ENCODE measurements at regions not wholly inside any gene's neighbourhood (a gene's known extent, or its start where the extent isn't known, plus 50 kb on each side); places are given as distances from the start of the nearest gene placed in this dataset.

DNA sequence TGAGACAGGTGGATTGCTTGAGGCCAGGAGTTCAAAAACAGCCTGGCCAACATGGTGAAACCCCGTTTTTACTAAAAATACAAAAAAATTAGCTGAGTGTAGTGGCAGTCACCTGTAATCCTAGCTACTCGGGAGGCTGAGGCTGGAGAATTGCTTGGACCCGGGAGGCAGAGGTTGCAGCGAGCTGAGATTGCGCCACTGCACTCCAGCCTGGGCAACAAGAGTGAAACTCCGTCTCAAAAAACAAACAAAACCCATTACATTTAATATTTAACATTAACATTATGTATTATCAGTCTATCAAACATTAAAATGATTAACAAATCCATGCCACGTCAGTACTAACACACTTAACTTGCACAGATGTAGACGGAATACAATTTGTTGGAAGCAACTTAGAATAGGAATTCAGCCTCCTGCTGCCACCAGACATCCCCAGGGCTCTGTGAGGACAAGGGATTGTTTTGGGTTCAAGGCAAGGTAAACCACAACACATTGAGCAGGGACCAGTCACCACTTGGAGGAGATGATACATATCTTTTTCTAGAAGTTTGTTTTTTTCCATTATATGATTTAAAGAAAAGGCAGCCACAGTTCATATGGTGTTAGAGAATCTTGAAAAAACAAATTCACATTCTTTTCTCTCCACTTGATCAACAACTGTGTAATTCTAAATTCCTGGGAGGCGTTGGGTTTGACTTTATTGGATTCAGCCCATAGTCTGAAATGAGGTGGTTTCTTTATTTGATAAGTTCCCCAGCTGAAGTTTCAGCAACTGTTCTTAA, 104.1 kb upstream of the BASP1 start:
- TF ChIP-seq, protein P1, sequence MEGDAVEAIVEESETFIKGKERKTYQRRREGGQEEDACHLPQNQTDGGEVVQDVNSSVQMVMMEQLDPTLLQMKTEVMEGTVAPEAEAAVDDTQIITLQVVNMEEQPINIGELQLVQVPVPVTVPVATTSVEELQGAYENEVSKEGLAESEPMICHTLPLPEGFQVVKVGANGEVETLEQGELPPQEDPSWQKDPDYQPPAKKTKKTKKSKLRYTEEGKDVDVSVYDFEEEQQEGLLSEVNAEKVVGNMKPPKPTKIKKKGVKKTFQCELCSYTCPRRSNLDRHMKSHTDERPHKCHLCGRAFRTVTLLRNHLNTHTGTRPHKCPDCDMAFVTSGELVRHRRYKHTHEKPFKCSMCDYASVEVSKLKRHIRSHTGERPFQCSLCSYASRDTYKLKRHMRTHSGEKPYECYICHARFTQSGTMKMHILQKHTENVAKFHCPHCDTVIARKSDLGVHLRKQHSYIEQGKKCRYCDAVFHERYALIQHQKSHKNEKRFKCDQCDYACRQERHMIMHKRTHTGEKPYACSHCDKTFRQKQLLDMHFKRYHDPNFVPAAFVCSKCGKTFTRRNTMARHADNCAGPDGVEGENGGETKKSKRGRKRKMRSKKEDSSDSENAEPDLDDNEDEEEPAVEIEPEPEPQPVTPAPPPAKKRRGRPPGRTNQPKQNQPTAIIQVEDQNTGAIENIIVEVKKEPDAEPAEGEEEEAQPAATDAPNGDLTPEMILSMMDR (IDR thresholded peaks at IDR 0.05; ENCODE audit: insufficient read depth, low read length, severe bottlenecking): no peak
- no peak overlapping the region for H3K4me3 ChIP-seq (ENCODE audit: low read depth, low read length)
- DNase-seq (ENCODE audit: low read depth) (no peak), FAIRE-seq (no peak)
- no peaks in the 10 kb centered on the region for H3K36me3 ChIP-seq (ENCODE audit: control insufficient read depth, insufficient read depth, low read length)
- H3K27me3 ChIP-seq (ENCODE audit: control insufficient read depth, insufficient read depth, low read length): no peaks in the 10 kb centered on the region

- DNase-seq (ENCODE audit: low read depth) (peak; percentile 73), FAIRE-seq (no peak)
- TF ChIP-seq, protein P1 (IDR thresholded peaks at IDR 0.05; ENCODE audit: insufficient read depth, low read length, severe bottlenecking): no peak
- Histone ChIP-seq H3K27me3 (ENCODE audit: control insufficient read depth, insufficient read depth, low read length) (no peaks in the 10 kb centered on the region), H3K4me3 (ENCODE audit: low read depth, low read length) (no peak overlapping the region), H3K36me3 (ENCODE audit: control insufficient read depth, insufficient read depth, low read length) (no peaks in the 10 kb centered on the region)
These were observed 103.2 kb upstream of the BASP1 start for GRCh38 chr5:17114233-17114632.

DNA sequence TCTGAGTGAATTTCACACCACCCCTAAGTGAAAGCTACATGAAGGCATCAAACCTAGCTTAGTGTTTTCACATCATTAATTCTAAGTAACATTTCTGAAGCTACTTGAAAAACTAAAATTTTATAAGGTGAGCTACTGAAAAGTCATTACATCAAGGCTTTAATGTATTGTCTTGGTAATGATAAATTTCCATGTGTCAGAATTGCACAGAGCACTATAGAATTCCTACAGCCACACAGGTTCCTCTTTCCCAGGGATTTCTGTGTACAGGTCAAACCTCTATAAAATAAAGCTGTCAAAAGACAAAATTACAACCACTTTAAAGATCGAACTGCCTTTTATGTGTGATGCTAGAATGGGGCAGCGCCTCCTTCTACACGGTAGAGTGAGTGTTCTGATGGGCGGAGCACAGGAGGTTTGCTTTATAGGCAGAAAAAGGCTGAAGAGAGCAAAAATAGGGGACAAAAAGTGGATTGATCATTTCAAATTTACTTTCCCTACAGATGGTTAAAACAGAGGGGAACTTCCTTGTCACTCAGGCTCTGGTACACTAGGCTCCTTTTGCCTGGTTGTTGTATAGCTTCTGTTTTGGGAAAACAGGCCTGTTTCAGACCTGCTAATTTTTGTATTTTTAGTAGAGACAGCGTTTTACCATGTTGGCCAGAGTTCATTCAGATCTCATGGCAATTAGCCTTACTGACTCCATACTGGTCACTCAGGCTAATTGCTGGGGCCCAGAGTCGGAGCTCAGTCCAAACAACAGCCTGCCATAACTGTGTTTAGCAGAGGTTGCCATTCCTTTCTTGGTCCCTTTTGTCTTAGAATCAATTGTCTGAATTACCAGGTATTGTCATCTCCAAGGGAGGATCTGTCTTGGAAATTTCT, 102.5 kb upstream of the BASP1 start:
- TF ChIP-seq, protein P1 (IDR thresholded peaks at IDR 0.05; ENCODE audit: insufficient read depth, low read length, severe bottlenecking): no peak
- DNase-seq (ENCODE audit: low read depth) (no peak), FAIRE-seq (no peak)
- no peaks in the 10 kb centered on the region for H3K27me3 ChIP-seq (ENCODE audit: control insufficient read depth, insufficient read depth, low read length)
- no peaks in the 10 kb centered on the region for H3K36me3 ChIP-seq (ENCODE audit: control insufficient read depth, insufficient read depth, low read length)
- H3K4me3 ChIP-seq (ENCODE audit: low read depth, low read length): no peak overlapping the region

- no peaks in the 10 kb centered on the region for H3K27me3 ChIP-seq (ENCODE audit: control insufficient read depth, insufficient read depth, low read length)
- DNase-seq (ENCODE audit: low read depth) (no peak), FAIRE-seq (no peak)
- no peaks in the 10 kb centered on the region for H3K36me3 ChIP-seq (ENCODE audit: control insufficient read depth, insufficient read depth, low read length)
- TF ChIP-seq, protein P1 (IDR thresholded peaks at IDR 0.05; ENCODE audit: insufficient read depth, low read length, severe bottlenecking): no peak
- no peak overlapping the region for H3K4me3 ChIP-seq (ENCODE audit: low read depth, low read length)
These were observed 101.6 kb upstream of the BASP1 start for GRCh38 chr5:17115855-17116254.

GRCh38 chr5:17118631-17119030, 98.8 kb upstream of the BASP1 start:
- DNase-seq (ENCODE audit: low read depth): peak; percentile 98
- TF ChIP-seq, protein P1 (IDR thresholded peaks at IDR 0.05; ENCODE audit: insufficient read depth, low read length, severe bottlenecking): no peak
- no peak for FAIRE-seq
- Histone ChIP-seq H3K36me3 (ENCODE audit: control insufficient read depth, insufficient read depth, low read length) (no peaks in the 10 kb centered on the region), H3K4me3 (ENCODE audit: low read depth, low read length) (no peak overlapping the region), H3K27me3 (ENCODE audit: control insufficient read depth, insufficient read depth, low read length) (no peaks in the 10 kb centered on the region)

All from bronchial epithelial cell (primary cell).